Sigmoid colon (tissue), 6 donors: ENCODE measurements at regions not wholly inside any gene's neighbourhood (a gene's known extent, or its start where the extent isn't known, plus 50 kb on each side); places are given as distances from the start of the nearest gene placed in this dataset.

Experiments used
- DNase-seq: peaks from one replicate; pipeline ENCODE4 v3.0.0-alpha.2; 2019
- H3K27ac ChIP-seq, 4 donors: fragments of 200-600 bp; sonication (generic); one replicate each; pipeline ENCODE4 v1.5.1; 2016 to 2019; ENCODE audit warnings: mild to moderate bottlenecking in 1 of 4
- H3K27me3 ChIP-seq, 3 donors: fragments of 200-600 bp; sonication (generic); one replicate each; pipeline ENCODE4 v1.5.1; 2019; ENCODE audit warnings: mild to moderate bottlenecking in 1 of 3
- H3K36me3 ChIP-seq, 4 donors: fragments of 200-600 bp; sonication (generic); one replicate each; pipeline ENCODE4 v1.5.1; 2016 to 2019
- H3K4me1 ChIP-seq, 4 donors: fragments of 200-600 bp; sonication (generic); one replicate each; pipeline ENCODE4 v1.5.1; 2017 to 2019
- H3K4me3 ChIP-seq, 4 donors: fragments of 200-600 bp; sonication (generic); one replicate each; pipeline ENCODE4 v1.5.1; 2017 to 2019; ENCODE audit warnings: mild to moderate bottlenecking in 2 of 4, moderate library complexity in 1 of 4
- H3K9me3 ChIP-seq, 4 donors: fragments of 200-600 bp in 3 of 4; sonication (generic) in 3 of 4; one replicate each; pipeline versions ENCODE4 v1.5.1 to v1.6.1; 2013 to 2019
- CTCF ChIP-seq, 4 experiments: fragments of 450-650 bp in 3 of 4; fragments of 200-600 bp in 1 of 4; IDR thresholded peaks; one replicate each; pipeline ENCODE4 v1.5.1; 2016 to 2019; ENCODE audit warnings: antibody characterized with exemption in 4 of 4, mild to moderate bottlenecking in 3 of 4, moderate library complexity in 2 of 4
- EP300 ChIP-seq, 4 donors: sonication (generic); formaldehyde crosslinking; IDR thresholded peaks; one replicate each; pipeline ENCODE4 v1.6.1; 2017; ENCODE audit warnings: antibody characterized with exemption in 4 of 4
- POLR2A ChIP-seq, 2 donors: fragments of 450-650 bp; IDR thresholded peaks; one replicate each; pipeline ENCODE4 v1.6.1; 2016; ENCODE audit warnings: antibody characterized with exemption in 2 of 2, mild to moderate bottlenecking in 2 of 2, moderate library complexity in 2 of 2
- POLR2AphosphoS5 ChIP-seq, 4 donors: sonication (generic); formaldehyde crosslinking; IDR thresholded peaks; one replicate each; pipeline ENCODE4 v1.6.1; 2017; ENCODE audit warnings: antibody characterized with exemption in 4 of 4
- WGBS, 2 donors: extraction: QIAGEN DNeasy Blood & Tissue Kit; methylation state at CpG; one replicate each; pipeline ENCODE4 v1.1.7; 2013; 5-methylcytosine and 5-hydroxymethylcytosine counted together
- intact Hi-C: fragments of 100-400 bp; cut with DNase I; formaldehyde crosslinking; loops from one replicate; pipeline ENCODE4 v1.15.1; 2023
- donor health status: healthy with polysubstance abuse.
- donor health status: healthy.

- TF ChIP-seq CTCF (IDR thresholded peaks at IDR 0.05) (no peak), POLR2A (IDR thresholded peaks at IDR 0.05) (no peak), POLR2AphosphoS5 (IDR thresholded peaks at IDR 0.05) (no peak), EP300 (IDR thresholded peaks at IDR 0.05) (no peak)
- Histone ChIP-seq H3K4me1 (no peaks in the 10 kb centered on the region), H3K27me3 (no peaks in the 10 kb centered on the region), H3K4me3 (no peak overlapping the region), H3K9me3 (no peaks in the 10 kb centered on the region), H3K27ac (no peak overlapping the region), H3K36me3 (no peaks in the 10 kb centered on the region)
- no peak for DNase-seq
- 82 to 83% methylated on average over 5 of the region's 5 CpGs for WGBS, 2 donors
- intact Hi-C loops, result no loop called here
Observed at GRCh38 chr12:25058012-25058411, 109.1 kb upstream of the BCAT1 start.

- intact Hi-C loops, result no loop called here
- 54 to 61% methylated on average over 3 of the region's 3 CpGs for WGBS, 2 donors
- Histone ChIP-seq H3K36me3 (no peaks in the 10 kb centered on the region), H3K9me3 (no peaks in the 10 kb centered on the region), H3K4me1 (no peaks in the 10 kb centered on the region), H3K27me3 (no peaks in the 10 kb centered on the region), H3K27ac (no peak overlapping the region), H3K4me3 (no peak overlapping the region)
- no peak for TF ChIP-seq POLR2A (IDR thresholded peaks at IDR 0.05)
- no peak for TF ChIP-seq POLR2AphosphoS5 (IDR thresholded peaks at IDR 0.05)
- TF ChIP-seq EP300 (IDR thresholded peaks at IDR 0.05), result no peak
- no peak for TF ChIP-seq CTCF (IDR thresholded peaks at IDR 0.05)
- no peak for DNase-seq
Observed at GRCh38 chr12:25056486-25057130, 107.7 kb upstream of the BCAT1 start.

GRCh38 chr12:25056011-25056410, 107.1 kb upstream of the BCAT1 start:
- Histone ChIP-seq H3K9me3 (no peaks in the 10 kb centered on the region), H3K27me3 (no peaks in the 10 kb centered on the region), H3K4me1 (no peaks in the 10 kb centered on the region), H3K27ac (no peak overlapping the region), H3K4me3 (no peak overlapping the region), H3K36me3 (no peaks in the 10 kb centered on the region)
- no peak for DNase-seq
- no peak for TF ChIP-seq POLR2AphosphoS5 (IDR thresholded peaks at IDR 0.05)
- TF ChIP-seq CTCF (IDR thresholded peaks at IDR 0.05), result no peak
- no peak for TF ChIP-seq EP300 (IDR thresholded peaks at IDR 0.05)
- no peak for TF ChIP-seq POLR2A (IDR thresholded peaks at IDR 0.05)
- 61% methylated on average over 5 of the region's 5 CpGs for WGBS, 2 donors
- intact Hi-C loops, result no loop called here

GRCh38 chr12:25054783-25055144, 105.9 kb upstream of the BCAT1 start:
- no peak for TF ChIP-seq CTCF (IDR thresholded peaks at IDR 0.05)
- no peak for TF ChIP-seq POLR2A (IDR thresholded peaks at IDR 0.05)
- TF ChIP-seq EP300 (IDR thresholded peaks at IDR 0.05), result no peak
- no peak for TF ChIP-seq POLR2AphosphoS5 (IDR thresholded peaks at IDR 0.05)
- DNase-seq, result no peak
- intact Hi-C loops, result no loop called here
- Histone ChIP-seq H3K27ac (no peak overlapping the region), H3K36me3 (no peaks in the 10 kb centered on the region), H3K4me1 (no peaks in the 10 kb centered on the region), H3K4me3 (peak overlapping the region in 1 of 4 donors; percentile 6), H3K9me3 (no peaks in the 10 kb centered on the region), H3K27me3 (no peaks in the 10 kb centered on the region)
- 40 to 70% methylated on average over 5 of the region's 5 CpGs for WGBS, 2 donors
